ENCODE measurements at regions not wholly inside any gene's neighbourhood (a gene's known extent, or its start where the extent isn't known, plus 50 kb on each side); places are given as distances from the start of the nearest gene placed in this dataset.

DNA sequence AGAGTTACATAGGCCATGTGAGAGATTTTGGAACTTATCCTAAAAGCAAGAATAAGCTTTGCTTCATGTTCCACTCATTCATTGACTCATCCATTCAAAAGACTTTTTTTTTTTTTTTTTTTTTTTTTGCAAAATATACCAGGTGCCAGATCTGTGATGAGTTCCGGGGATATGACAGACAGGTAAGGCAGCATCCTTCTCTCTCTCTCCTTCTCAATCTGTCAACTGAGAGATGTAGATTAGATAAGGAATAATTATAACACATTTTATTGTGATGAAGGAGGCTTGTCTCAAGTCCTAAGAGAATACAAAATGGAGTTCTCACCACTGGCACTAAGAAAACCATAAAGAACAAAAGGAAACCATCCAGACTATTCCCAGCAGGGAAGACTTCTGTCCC, 190.2 kb upstream of the CPEB2 start:
- no peak overlapping the region for H3K4me3 ChIP-seq (replicated peaks in 1 of 2; ENCODE audit: low read depth in 2 of 2, low read length in 2 of 2)
- TF ChIP-seq, protein P1, sequence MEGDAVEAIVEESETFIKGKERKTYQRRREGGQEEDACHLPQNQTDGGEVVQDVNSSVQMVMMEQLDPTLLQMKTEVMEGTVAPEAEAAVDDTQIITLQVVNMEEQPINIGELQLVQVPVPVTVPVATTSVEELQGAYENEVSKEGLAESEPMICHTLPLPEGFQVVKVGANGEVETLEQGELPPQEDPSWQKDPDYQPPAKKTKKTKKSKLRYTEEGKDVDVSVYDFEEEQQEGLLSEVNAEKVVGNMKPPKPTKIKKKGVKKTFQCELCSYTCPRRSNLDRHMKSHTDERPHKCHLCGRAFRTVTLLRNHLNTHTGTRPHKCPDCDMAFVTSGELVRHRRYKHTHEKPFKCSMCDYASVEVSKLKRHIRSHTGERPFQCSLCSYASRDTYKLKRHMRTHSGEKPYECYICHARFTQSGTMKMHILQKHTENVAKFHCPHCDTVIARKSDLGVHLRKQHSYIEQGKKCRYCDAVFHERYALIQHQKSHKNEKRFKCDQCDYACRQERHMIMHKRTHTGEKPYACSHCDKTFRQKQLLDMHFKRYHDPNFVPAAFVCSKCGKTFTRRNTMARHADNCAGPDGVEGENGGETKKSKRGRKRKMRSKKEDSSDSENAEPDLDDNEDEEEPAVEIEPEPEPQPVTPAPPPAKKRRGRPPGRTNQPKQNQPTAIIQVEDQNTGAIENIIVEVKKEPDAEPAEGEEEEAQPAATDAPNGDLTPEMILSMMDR (IDR thresholded peaks at IDR 0.05; ENCODE audit: low read depth, low read length): no peak
- peak in 1 of 2 donors; percentile 22 for DNase-seq (ENCODE audit: low read depth in 2 of 2)

DNA sequence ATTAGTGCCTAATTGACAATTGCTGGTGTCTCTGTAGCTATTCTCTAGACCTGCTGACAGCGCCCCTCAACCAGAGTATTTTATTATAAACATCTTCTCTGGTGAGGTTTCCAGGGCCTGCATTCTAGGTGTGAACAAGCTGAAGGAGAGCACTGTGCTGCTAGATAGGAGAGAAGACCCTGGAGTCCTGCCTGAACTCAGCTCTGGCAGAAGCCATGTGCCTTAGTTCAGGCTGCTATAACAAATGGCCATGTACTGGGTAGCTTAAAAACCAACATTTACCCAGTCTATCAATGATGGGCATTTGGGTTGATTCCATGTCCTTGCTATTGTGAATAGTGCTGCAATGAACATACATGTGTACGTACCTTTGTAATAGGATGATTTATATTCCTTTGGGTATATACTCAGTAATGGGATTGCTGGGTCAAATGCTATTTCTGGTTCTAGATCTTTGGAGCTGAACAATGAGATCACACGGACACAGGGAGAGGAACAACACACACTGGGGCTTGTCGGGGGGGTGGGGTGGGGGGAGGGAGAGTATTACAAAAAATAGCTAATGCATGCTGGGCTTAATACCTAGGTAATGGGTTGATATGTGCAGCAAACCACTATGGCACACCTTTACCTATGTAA, 185.5 kb upstream of the CPEB2 start:
- no peak overlapping the region for H3K4me3 ChIP-seq (replicated peaks in 1 of 2; ENCODE audit: low read depth in 2 of 2, low read length in 2 of 2)
- TF ChIP-seq, protein P1 (IDR thresholded peaks at IDR 0.05; ENCODE audit: low read depth, low read length): no peak
- DNase-seq (ENCODE audit: low read depth in 2 of 2): no peak

DNA sequence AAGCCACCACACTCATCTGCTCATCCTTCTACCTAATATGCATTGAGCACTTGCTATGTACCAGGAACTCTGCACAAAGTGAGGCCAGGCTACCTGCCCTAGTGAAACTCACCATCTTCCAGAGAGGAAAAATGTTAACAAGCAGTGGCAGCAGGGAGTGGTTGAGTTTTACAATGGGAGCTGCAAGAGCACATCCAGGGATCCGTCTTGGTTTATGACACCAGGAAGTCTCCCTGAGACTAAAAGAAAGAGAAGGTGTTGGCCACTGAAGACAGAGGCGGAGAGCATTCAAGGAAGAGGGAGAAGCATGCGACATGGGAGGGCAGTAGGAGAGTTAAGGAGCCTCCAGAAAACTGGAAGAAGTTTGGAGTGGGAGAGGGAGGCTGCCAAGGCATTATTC, 178.1 kb upstream of the CPEB2 start:
- TF ChIP-seq, protein P1 (IDR thresholded peaks at IDR 0.05; ENCODE audit: low read depth, low read length): no peak
- DNase-seq (ENCODE audit: low read depth in 2 of 2): no peak
- H3K4me3 ChIP-seq (replicated peaks in 1 of 2; ENCODE audit: low read depth in 2 of 2, low read length in 2 of 2): no peak overlapping the region

DNA sequence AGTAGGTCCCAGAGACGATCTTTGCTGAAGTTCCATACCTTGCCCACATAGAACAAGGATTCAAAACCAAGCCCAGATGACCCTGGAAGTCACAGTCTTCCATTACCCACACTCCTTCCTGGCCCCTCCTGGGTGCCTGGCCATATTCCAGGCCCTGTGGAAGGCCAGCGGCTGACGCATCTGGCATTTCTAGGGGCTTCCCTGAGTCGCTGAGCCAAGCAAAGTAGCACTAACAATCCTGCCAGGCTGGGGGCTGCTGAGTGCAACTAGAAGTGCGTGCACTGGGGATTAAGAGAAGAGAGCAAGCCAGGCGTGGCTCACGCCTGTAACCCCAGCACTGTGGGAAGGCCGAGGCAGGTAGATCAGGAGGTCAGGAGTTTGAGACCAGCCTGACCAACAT, 175.2 kb upstream of the CPEB2 start:
- H3K4me3 ChIP-seq (replicated peaks in 1 of 2; ENCODE audit: low read depth in 2 of 2, low read length in 2 of 2): no peak overlapping the region
- DNase-seq (ENCODE audit: low read depth in 2 of 2): peak; percentile 7 to 27
- TF ChIP-seq, protein P1 (IDR thresholded peaks at IDR 0.05; ENCODE audit: low read depth, low read length): no peak

DNA sequence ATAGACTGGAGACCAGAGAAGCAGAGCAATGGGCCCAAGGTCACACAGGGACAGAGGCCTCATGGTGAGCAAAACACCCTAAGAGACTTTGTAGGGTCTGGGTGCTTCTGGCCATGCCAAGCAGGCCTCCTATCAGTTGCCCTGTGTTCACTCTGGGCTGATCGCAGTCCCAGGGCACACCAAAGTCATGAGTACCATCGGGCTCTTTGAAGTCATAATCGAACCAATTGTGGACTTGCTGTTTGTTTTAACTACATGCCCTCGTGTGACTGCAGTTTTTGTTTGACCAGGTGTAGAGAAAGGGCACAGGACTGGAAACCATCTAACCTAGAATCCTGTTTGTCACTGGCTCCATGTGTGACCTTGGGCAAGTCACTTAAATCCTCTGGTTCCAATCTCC, 172.5 kb upstream of the CPEB2 start:
- no peak for DNase-seq (ENCODE audit: low read depth in 2 of 2)
- H3K4me3 ChIP-seq (replicated peaks in 1 of 2; ENCODE audit: low read depth in 2 of 2, low read length in 2 of 2): no peak overlapping the region
- TF ChIP-seq, protein P1 (IDR thresholded peaks at IDR 0.05; ENCODE audit: low read depth, low read length): no peak

DNA sequence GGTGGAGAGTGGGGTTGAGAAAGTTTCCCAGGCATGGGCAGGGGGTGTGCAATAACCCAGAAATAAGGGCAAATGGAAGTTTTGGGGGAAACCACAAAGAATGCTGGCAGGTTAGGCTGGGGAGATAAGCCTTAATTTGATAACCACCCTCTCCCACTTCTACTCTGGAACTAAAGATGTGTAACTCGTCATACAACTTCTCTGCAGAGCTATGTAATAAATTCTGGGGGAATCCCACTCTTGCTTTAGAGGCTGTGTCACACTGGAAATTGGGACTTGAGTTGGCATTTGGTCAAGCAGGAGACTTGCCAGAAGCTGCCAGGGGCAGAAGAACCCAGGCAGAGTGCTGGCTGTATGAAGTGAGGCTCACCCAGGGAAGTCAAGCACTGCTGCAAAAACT, 170.9 kb upstream of the CPEB2 start:
- TF ChIP-seq, protein P1 (IDR thresholded peaks at IDR 0.05; ENCODE audit: low read depth, low read length): no peak
- DNase-seq (ENCODE audit: low read depth in 2 of 2): no peak
- no peak overlapping the region for H3K4me3 ChIP-seq (replicated peaks in 1 of 2; ENCODE audit: low read depth in 2 of 2, low read length in 2 of 2)

DNA sequence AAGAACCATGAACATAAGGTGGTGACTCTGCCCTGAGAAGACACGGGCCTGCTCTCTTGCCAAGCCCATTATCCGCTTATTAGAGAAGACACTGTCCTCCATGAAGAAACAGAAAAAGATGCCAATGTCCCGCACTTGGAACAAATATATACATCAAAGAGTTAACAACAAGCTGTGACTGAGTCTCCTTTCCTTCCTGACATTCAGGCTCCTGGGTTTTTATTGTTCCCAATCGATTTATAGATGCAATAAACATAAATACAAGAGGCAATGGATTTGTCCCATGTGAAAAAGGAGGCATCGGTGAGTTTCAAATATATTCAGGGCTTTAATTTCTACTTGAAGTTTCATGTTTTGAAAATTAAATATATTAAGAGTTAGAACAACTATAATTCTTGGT, 169.2 kb upstream of the CPEB2 start:
- no peak overlapping the region for H3K4me3 ChIP-seq (replicated peaks in 1 of 2; ENCODE audit: low read depth in 2 of 2, low read length in 2 of 2)
- no peak for DNase-seq (ENCODE audit: low read depth in 2 of 2)
- TF ChIP-seq, protein P1 (IDR thresholded peaks at IDR 0.05; ENCODE audit: low read depth, low read length): no peak

All from cardiac fibroblast (primary cell).